NT2/D1 (cell line): ENCODE measurements at regions not wholly inside any gene's neighbourhood (a gene's known extent, or its start where the extent isn't known, plus 50 kb on each side); places are given as distances from the start of the nearest gene placed in this dataset.

Experiments
- SUZ12 ChIP-seq: IDR thresholded peaks from 2 replicates; pipeline ENCODE4 v1.6.1; 2011; ENCODE audit not compliant: insufficient read length, insufficient read depth; ENCODE audit errors: extremely low read depth
- YY1 ChIP-seq: IDR thresholded peaks from 2 replicates; pipeline ENCODE4 v1.6.1; 2011; ENCODE audit not compliant: insufficient read length, insufficient read depth
- ZNF274 ChIP-seq: IDR thresholded peaks from 2 replicates; pipeline ENCODE4 v1.6.1; 2011; ENCODE audit warnings: mild to moderate bottlenecking, low read depth, low read length

- TF ChIP-seq YY1 (no peak), ZNF274 (no peak), SUZ12 (no peak)
These were observed 410.3 kb downstream of the BRD1 start for GRCh38 chr22:49417326-49417725.
